Activated CD4-positive, alpha-beta T cell treated with anti-CD3 and anti-CD28 coated beads, Interleukin-2, amount 50 U/mL, for 24 hours (primary cell): ENCODE measurements at regions not wholly inside any gene's neighbourhood (a gene's known extent, or its start where the extent isn't known, plus 50 kb on each side); places are given as distances from the start of the nearest gene placed in this dataset.

ENCODE experiments used
- DNase-seq, 2 donors: peaks; one replicate each; pipeline ENCODE4 v3.0.0-alpha.2; 2020; ENCODE audit warnings: low read depth in 1 of 2, low spot score in 1 of 2

DNA sequence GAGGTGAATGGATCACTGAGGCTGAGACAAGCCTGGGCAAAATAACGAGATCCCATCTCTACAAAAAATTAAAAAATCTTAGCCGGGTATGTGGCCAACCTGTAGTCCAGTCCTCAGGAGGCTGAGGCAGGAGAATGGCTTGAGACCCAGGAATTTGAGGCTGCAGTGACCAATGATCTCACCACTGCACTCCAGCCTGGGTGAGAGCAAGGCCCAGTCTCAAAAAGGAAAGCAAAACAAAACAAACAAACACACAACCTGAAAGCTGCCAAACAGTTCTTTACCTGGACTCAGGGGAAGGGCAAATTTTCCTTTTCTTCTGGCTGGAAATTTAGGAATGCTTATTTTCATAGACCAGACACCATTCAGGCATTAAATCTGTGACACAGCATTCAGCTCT lies 163.1 kb upstream of the FAT1 start:
- no peak for DNase-seq

DNA sequence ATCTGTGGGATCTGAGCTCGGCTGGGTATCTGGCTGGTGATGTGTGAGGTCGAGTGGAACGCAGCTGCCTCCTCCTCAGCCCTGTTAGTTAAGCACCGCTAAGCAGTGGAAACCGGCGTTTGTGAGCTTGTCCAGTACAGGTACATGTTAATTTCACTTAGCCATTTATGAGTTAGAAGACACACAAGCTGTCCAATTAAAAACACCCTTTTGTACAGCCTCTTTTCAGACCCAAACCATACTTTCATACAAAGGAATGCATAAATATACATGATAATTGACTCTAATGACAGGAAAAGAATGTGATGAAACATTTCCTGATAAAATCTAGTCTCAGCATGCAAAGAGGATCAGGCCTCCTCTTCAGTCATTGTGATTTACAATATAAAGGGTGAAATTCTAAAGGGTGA lies 163.6 kb upstream of the FAT1 start:
- DNase-seq, result no peak

DNA sequence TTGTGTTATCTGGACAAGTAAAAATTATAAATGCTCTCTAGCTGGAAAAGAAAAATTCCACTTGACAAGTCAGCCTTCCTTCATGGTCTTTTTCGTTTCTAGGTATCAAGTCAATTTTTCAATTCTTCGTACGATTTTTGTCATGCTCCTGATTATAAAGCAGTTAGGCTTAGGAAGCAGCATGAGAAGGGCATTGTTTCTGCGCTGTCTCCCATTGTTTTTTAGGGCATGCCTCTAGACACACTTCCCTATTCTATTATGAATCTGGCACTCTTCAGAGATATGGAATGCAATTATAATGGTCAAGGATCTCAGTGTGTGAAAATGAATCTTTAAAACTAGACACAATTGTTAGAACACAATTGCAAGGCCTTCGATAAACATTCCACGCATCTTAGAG lies 164.1 kb upstream of the FAT1 start:
- DNase-seq, result no peak

DNA sequence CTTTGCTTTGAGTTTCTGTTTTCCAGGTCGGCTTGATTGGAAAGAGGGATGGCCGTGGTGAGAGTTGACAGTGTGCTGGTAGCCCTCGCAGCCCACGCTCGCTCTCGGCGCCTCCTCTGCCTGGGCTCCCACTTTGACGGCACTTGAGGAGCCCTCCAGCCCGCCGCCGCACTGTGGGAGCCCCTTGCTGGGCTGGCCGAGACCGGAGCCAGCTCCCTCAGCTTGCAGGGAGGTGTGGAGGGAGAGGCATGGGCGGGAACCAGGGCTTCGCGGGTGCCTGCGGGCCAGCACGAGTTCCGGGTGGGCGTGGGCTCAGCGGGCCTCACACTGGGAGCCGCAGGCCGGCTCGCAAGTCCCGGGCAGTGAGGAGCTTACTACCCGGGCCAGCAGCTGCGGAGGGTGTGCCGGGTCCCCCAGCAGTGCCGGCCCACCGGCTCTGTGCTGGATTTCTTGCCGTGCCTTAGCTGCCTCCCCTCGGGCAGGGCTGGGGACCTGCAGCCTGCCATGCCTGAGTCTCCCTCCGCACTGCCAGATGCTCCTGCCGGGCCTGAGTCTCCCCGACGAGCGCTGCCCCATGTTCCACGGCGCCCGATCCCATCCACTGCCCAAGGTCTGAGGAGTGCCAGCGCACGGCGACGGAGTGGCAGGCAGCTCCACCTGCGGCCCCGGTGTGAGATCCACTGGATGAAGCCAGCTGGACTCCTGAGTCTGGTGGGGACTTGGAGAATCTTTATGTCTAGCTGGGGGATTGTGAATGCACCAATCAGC lies 166.4 kb upstream of the FAT1 start:
- no peak for DNase-seq

DNA sequence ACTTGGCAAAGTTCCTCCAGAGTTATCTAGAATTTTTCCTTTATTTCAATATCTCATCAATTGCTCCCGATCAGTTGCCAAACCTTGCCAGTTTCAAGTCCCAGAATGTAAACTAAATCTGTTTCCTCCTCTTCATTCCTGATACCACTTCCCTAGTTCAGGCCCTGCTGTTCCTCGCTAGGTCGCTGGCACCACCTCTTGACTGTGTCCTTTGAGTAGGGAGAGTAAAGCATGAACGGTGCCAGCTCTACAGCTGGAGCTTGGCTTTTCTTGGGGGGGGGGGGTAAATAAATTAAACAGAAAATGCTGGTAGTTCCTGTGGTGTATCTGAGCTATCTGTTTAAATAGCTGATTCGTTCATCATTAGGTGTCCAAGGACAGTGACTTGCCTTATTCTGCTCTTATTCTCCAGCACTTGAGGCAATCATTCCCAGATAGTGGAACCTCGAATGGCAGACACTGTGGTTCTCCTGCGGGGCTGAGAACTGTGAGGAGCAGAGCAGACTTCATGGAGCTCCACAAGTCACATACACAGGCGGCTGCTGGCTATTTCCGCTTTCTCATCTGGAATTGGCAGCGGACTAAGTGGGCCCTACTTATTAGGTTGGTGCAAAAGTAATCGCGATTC lies 168.3 kb upstream of the FAT1 start:
- no peak for DNase-seq

DNA sequence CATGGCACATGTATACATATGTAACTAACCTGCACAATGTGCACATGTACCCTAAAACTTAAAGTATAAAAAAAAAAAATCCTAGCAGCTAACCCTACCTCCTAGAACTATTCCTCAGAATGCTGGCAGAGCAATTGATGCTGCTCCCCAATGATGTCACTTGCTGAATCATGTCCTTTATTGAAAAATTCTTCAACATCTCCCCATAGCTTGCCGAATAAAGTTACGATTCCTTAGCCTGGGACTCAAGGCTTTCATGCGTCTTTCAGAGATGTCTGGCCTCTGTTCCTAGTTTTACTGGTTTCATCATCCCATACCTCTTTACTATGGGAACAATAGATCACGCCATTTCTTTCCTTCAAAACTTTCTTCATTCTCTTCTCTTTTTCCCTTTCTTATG lies 174.7 kb upstream of the FAT1 start:
- no peak for DNase-seq

DNA sequence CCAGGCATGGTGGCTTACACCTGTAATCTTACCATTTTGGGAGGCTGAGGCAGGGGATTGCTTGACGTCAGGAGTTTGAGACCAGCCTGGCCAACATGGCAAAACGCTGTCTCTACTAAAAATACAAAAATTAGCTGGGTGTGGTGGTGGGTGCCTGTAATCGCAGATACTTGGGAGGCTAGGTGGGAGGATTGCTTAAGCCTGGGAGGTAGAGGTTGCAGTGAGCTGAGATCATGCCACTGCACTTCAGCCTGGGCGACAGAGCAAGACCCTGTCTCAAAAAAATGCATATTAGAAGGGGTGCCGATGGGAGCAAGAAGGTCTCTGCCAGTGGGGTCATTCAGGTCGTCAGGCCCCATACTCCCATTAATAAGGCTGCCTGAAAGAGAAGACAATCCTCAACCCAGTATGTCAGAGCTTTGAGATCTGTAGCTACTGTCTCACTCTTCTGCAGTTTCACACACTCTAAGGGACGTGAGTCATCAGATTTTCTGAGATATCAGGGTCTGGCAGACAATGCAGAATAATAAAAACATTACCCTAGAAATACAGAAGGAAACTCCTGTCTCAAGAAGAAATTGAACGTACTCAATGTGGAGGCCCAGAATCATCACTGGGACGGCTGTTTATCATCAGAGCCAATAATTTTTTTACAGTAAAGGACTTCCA lies 176.7 kb upstream of the FAT1 start:
- no peak for DNase-seq

DNA sequence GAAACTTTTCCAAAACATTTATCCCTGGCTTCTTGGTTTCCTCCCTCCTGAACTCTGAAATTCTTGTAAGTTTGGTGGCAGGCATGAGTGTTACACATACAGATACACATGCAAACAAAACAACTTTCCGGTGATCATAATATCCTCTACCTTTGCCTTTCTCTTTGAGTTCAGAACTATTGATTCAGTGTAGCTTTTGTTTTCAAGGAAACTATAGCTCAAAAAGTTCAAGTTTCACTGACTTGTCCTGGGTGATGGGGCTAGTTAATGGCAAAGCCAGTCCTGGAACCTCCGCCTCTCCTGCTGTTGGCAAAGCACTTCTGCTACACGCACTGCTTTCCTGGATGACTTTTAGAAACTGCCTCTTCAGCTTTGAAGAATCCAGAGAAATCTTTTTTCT lies 177.3 kb upstream of the FAT1 start:
- no peak for DNase-seq

DNA sequence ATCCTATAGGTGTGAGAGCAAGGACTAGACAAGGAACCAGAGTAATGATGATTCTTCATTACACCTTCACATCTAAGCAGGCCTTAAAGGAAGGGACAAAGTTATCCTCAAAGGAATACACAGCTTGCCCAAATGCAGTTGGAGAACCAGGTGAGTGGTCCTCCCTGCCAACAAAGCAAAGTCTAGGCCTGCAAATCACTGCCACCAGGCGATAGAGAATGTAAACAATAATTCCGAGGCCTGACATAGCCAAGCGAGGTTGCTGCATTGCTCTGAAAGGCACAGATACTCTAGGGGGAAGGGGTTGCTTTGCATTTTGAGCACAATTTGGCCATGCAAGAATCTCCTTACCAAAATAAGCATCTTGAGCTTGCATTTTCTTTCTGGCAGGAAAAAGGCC lies 178.2 kb upstream of the FAT1 start:
- DNase-seq, result no peak

DNA sequence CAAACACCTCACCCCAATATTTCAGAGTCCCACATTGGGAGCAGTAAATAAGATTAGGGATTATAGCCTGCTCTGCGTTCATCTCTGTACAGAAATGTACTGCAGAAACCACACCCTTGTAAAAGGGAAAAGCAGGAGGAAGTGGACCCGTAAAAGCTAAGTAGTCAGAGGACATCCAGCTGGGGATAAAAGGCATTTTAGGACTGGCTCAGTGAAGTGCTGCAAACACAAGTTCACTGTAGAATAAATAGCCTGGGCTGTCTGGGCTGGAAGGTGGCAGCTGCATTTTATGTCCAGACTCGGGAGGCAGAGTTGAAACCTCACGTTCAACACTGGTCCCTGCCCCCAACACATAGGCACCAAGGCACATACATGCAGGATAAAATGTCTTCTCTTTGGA lies 178.7 kb upstream of the FAT1 start:
- no peak for DNase-seq

DNA sequence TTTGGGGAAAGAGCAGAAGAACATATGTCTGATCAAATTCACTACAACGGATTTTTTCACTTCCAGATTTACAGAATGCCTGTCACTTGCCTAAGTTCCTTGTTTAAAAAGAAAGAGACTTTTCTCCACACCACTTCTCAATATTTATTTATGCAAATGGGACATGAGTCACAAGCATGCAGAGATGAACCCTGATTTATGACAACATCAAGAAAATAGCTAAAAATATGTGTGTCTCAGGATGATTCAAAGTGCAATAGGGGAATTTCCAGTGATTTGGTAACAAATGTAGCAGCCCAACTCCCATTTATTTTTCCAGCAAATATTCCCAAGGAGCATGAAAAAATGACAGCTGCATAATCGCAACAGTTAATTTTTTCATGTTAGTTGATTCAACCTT lies 180.4 kb upstream of the FAT1 start:
- no peak for DNase-seq

DNA sequence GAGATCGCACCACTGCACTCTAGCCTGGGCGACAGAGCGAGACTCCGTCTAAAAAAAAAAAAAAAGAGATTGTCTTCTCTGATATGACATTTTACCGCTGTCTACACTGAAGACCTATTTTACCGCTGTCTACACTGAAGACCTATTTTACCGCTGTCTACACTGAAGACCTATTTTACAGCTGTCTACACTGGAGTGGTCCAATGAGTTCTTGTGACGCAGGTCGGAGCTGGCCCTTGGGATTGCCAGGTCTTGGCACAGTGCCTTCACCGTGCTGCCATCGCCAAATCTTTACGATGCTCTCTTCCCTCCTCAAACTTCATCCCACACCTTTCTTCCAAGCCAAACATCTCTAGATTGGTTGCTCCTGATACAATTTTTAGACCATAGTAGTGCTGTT lies 183.1 kb upstream of the FAT1 start:
- DNase-seq, result no peak

DNA sequence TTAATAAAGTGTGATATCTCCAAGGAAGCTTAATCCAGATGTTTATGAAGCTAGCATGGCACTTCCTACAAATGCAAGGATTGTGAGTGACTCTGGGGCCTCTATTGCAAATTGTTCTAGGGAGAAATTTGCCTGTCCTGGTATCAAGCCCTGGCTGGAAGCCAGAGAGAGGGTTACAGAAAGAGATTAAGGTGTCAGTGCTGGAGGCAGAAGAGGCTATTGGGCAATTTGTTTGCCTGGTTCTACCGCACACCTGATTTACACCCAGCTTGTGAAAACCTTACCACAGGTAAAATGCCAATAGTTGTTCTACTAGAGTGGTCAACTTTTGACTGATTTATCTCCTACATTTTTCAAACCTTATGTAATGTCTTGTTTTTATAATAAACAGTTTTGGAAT lies 186.7 kb upstream of the FAT1 start:
- DNase-seq, result no peak

DNA sequence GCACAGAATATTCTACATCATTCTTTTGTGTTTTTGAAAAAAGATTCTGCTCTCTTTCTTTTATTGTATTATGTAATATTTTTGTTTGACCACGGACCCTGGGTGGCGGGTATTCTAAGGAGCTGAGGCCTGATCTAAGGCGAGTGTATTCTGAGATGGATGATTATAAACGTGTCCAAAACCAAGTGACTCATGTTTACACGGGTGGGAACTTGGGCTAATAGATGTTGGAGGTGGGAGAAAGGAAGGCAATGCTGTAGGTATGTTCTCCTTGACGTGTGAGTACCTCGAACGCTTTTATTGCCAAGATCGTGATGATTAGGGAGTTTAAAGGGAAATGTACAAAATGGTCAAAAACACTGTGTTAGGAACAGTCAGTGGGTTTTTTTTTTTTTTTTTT lies 188.9 kb upstream of the FAT1 start:
- no peak for DNase-seq

DNA sequence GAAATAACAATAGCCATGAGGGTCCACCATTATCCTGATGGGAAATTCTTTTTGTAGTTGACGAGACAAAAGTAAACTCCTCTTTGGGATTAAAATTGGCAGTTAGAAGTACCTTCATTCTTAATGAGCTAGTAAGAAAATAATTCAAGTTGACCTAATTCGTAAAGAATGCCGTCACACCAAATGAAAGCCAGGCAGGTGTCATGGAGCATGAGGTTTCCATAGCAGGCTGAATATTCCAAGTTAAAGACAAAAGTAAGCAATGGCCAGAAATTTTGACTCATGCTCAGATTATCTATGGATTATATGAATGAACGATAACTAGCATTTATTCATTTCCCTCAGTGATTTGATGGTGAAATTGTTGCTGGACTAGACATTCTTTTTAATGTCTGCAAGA lies 192.2 kb upstream of the FAT1 start:
- no peak for DNase-seq

DNA sequence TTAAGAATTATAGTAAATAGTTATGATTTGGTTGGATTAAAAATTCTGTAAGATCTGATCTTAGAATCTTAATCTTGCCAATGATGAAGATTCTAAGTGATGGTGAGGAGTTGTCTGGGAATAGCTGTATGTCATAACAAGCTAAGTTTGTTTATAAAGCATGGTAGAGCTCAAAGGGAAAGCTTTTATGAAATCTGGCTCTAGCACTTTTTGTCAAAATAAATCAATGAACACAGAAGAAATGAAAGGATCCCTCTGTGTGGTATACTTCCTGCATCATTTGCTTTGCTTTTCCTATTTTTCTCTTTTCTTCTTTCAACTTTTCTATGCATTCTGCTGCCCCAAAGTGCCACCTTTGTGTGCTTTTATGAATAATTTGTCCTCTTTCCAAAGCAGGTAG lies 193.5 kb upstream of the FAT1 start:
- DNase-seq, result no peak

DNA sequence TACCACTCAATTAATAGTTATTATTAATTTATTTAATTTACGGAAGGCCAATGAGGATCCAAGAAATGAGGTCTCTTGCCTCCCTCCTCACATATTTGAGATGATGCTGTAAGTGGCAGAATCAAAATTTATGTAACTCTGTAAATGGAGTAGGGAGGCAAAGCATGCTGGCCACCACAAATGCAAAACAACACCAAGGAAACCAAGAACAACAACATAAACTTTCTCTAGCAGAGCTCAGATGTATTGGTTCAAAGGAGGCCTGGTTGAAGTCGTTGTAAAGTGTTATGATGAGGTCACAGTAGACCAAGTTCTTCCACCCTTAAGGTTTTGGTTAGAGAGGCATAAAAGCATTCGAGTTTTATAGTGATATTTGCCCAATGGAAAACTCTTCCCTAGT lies 194.8 kb upstream of the FAT1 start:
- DNase-seq, result no peak

DNA sequence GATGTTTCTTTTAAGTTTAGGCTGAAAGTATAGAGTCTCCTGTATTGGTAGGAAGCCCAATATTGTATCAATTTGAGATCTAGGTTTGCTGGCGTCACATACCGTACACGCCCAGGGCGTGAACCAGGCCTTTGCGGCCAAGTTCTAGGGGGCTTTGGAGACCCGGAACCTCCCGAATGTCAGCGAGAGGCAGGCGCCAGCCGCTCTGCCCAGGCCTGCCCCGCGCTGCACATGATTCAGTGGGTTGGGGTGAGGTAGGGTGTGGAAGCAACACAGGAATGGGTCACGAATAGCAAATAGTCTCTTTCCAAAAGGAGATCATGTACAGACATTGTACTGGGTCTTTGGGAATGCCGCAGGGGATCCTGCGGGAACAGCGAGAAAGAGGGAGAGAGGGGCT lies 195.7 kb upstream of the FAT1 start:
- DNase-seq, result no peak

DNA sequence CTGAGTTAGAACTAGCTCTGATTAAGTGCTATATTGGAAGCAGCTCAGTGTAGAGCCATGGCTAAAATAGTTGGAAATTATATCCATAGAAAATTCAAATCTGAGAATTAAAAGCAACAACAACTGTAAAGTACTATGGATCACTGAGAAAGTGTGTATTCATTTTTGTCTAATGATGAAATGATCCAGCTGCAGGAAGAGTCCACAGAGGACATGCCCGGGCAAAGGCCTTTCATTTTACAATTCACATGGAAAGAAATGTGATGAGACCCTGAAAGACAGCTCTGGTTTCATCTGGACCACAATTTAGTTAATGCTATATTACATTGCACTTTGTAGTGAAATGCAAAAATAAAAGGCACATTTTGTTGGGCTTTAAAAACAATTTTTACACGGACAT lies 196.8 kb upstream of the FAT1 start:
- no peak for DNase-seq

DNA sequence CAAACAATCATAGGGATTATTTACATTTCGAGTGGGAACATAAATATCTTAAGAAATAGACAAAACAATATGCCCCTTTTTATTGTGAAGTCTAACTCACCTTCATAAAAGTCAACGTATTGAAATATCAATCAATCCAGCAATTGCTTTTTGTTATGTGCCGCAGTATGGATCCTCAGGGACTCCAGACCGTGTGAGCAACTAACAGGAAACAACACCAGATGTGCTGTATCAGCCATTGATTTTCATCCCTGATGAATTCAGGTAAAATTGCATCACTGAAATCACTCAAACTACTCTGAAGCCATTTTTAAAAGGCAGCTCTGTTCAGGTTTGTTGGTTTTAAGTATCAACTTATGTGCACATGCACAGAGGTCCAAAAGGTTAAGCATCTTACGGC lies 197.3 kb upstream of the FAT1 start:
- no peak for DNase-seq

DNA sequence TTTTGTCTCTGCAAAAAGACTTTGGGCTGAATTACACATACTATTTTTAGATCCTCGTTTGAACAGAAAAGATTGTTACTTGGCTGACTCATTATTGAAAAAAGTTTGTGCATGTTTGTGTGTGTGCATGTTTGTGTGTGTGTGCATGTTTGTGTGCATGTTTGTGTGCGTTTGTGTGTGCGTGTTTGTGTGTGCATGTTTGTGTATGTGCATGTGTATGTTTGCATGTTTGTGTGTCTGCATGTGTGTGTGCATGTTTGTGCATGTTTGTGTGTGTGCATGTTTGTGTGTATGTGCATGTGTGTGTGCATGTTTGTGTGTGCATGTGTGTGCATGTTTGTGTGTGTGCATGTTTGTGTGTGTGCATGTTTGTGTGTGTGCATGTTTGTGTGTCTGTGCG lies 201.1 kb upstream of the FAT1 start:
- DNase-seq, result no peak

DNA sequence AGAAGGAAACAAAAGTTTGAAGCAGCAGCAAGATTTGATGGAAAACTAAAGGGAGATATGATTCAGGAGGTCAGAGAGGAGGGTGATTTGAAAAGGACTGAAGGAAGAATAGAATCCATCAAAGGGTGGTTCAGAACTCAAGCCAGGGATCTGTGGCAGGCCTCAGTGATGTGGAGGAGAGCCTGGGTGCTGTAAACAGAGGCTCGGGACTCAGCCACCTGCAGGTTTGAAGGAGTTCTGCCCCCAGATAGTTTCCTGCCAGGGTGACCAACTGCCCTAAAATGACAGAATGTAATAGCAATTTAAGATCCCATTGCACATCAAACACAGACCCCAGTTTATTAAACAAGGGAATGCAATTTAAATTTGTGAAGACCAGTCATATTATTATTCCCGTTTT lies 204.0 kb upstream of the FAT1 start:
- no peak for DNase-seq

DNA sequence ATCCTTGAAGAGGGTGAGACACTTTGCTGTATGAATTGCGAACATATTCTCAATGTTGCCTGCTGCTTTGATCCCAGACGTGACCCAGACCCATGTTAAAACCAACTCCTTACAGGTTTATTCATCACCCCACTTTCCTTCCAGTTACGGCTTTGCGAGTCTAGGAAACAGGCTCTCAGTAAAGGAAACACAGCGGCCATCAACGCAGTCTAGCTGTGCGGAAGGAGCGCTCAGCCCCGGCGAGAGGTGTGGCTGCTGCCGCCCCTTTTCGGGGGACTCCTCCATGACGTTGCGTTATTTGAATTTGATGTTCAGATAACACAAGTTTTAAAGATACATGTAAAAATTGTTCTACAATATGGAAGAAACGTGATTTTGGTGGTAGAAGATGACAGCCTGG lies 206.4 kb upstream of the FAT1 start:
- DNase-seq, result no peak
